Activated CD8-positive, alpha-beta T cell treated with anti-CD3 and anti-CD28 coated beads for 36 hours (primary cell): ENCODE measurements at regions not wholly inside any gene's neighbourhood (a gene's known extent, or its start where the extent isn't known, plus 50 kb on each side); places are given as distances from the start of the nearest gene placed in this dataset.

ENCODE experiments used
- ATAC-seq: fragments of 200-7000 bp; cut with Tn5 transposase; one replicate; pipeline ENCODE4 v1.10.0; 2021; ENCODE audit warnings: mild to moderate bottlenecking, moderate library complexity
- CTCF ChIA-PET: fragments of 350-600 bp; sonication (Branson Sonifier 250); formaldehyde crosslinking; loops from one replicate; lab custom pipeline; 2021; ENCODE audit warnings: antibody characterized with exemption; lab: Charles Lee
- POLR2A ChIA-PET: fragments of 350-600 bp; sonication (Branson Sonifier 250); formaldehyde crosslinking; loops from one replicate; lab custom pipeline; 2021; ENCODE audit warnings: antibody characterized with exemption; lab: Charles Lee
- DNase-seq: peaks from one replicate; pipeline ENCODE4 v3.0.0-alpha.2; 2020
- H3K27ac Mint-ChIP-seq: one replicate; pipeline ENCODE4 v1.8.0; 2021; ENCODE audit warnings: mild to moderate bottlenecking, mixed read lengths
- H3K27me3 Mint-ChIP-seq: one replicate; pipeline ENCODE4 v1.8.0; 2021; ENCODE audit warnings: mixed read lengths
- H3K36me3 Mint-ChIP-seq: one replicate; pipeline ENCODE4 v1.8.0; 2021; ENCODE audit warnings: low read depth, mixed read lengths
- H3K4me1 Mint-ChIP-seq: one replicate; pipeline ENCODE4 v1.8.0; 2021; ENCODE audit warnings: low read depth, mixed read lengths
- H3K4me3 Mint-ChIP-seq: one replicate; pipeline ENCODE4 v1.8.0; 2021; ENCODE audit warnings: mild to moderate bottlenecking, moderate library complexity, mixed read lengths
- H3K9me3 Mint-ChIP-seq: one replicate; pipeline ENCODE4 v1.8.0; 2021; ENCODE audit warnings: mixed read lengths
- intact Hi-C: fragments of 100-400 bp; cut with micrococcal nuclease; formaldehyde crosslinking; loops from one replicate; pipeline ENCODE4 v1.10.0; 2022
- TF ChIP-seq, protein P1 (sequence below): fragments of 200-600 bp; IDR thresholded peaks from one replicate; pipeline ENCODE4 v1.8.0; 2022; ENCODE audit warnings: antibody characterized with exemption, mild to moderate bottlenecking

DNA sequence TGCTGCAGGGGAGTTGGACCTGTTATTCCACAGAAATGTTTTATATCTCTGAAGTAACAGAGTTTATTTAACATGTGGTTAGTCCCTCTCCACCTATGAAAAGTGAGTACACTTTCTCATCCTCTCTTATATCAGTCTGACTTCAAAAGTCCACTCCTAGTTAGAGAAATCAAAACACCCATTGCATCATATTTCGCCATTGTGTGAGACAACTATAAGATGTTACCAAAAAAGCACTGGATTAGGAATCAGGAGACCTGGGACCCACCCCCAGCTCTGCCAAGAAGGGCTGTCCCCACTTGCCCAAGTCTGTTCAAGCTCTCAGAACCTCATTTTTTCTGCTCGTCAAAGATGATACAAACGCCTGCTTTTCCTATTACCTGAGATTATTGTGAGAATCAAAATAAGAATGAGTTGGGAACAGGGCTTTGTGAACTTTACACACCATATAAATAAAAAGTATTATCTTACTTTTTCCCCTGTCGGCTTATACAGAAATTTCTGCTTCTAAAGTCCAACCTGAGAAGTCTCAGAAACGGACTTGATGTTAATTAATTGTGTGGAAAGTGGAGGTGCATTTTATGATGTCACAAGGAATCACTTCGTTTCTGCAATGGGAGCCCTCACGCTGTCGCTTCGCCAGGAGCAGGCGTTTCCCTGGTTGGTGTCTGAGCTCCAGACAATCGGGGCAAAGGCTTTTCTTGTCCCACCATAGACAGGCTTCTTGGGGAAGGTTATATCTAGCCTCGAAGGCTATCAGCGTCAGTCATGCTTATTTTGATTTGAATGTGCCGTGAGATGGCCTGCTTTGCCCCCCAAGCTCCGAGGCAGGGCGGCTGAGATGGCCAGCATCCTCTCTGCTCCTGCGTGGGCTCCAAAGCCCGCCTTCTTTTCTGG lies 89.6 kb upstream of the ZNF516 start:
- H3K36me3 Mint-ChIP-seq = no peaks in the 10 kb centered on the region
- TF ChIP-seq, protein P1, sequence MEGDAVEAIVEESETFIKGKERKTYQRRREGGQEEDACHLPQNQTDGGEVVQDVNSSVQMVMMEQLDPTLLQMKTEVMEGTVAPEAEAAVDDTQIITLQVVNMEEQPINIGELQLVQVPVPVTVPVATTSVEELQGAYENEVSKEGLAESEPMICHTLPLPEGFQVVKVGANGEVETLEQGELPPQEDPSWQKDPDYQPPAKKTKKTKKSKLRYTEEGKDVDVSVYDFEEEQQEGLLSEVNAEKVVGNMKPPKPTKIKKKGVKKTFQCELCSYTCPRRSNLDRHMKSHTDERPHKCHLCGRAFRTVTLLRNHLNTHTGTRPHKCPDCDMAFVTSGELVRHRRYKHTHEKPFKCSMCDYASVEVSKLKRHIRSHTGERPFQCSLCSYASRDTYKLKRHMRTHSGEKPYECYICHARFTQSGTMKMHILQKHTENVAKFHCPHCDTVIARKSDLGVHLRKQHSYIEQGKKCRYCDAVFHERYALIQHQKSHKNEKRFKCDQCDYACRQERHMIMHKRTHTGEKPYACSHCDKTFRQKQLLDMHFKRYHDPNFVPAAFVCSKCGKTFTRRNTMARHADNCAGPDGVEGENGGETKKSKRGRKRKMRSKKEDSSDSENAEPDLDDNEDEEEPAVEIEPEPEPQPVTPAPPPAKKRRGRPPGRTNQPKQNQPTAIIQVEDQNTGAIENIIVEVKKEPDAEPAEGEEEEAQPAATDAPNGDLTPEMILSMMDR = no peak

DNA sequence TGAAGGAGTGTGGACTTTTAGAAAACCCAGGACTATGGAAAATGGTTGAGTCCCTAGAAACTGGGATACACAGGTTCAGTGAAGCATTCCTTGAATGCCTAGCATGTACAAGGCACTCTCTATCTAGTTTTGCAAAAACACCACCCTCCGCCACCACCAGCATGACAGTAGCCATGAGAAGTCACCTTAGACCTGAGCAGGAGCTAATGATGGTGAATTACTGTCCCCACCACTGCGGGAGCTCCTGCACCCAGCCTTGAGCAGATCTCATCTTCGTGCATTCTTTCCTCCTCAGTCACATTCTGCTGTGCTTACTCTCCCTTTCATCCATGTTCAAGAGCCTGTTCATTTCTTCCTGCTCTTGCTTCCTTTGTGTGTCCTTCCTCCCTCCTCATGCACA lies 86.2 kb upstream of the ZNF516 start:
- Mint-ChIP-seq H3K36me3 (no peaks in the 10 kb centered on the region), H3K27ac (no peak overlapping the region), H3K27me3 (peaks cover 10% of the 10 kb centered on the region), H3K9me3 (no peaks in the 10 kb centered on the region), H3K4me1 (no peaks in the 10 kb centered on the region), H3K4me3 (no peak overlapping the region)
- ATAC-seq (no peak), DNase-seq (no peak)
- ChIA-PET POLR2A (interaction anchor here (0.5 kb wide), 1 partner anchor 30 kb away, joined by 3 read pairs; no protein-coding TSS in a partner anchor), CTCF (no interaction called here)
- intact Hi-C loops = no loop called here
- TF ChIP-seq, protein P1 = no peak

More for the DNA sequence above, 89.6 kb upstream of the ZNF516 start:
- H3K27me3 Mint-ChIP-seq = peaks cover 9% of the 10 kb centered on the region
- peaks cover 6% of the 10 kb centered on the region for H3K4me1 Mint-ChIP-seq
- H3K4me3 Mint-ChIP-seq = no peak overlapping the region
- intact Hi-C loops = no loop called here
- H3K9me3 Mint-ChIP-seq = no peaks in the 10 kb centered on the region
- DNase-seq (no peak), ATAC-seq (no peak)
- ChIA-PET POLR2A (no interaction called here), CTCF (no interaction called here)
- no peak overlapping the region for H3K27ac Mint-ChIP-seq

- no peak overlapping the region for H3K27ac Mint-ChIP-seq
- H3K4me1 Mint-ChIP-seq = no peaks in the 10 kb centered on the region
- DNase-seq = no peak
- TF ChIP-seq, protein P1 = no peak
- ATAC-seq = no peak
- intact Hi-C loops = no loop called here
- no peak overlapping the region for H3K4me3 Mint-ChIP-seq
- ChIA-PET POLR2A (no interaction called here), CTCF (no interaction called here)
- no peaks in the 10 kb centered on the region for H3K9me3 Mint-ChIP-seq
- peaks cover 12% of the 10 kb centered on the region for H3K27me3 Mint-ChIP-seq
- H3K36me3 Mint-ChIP-seq = no peaks in the 10 kb centered on the region
These were observed 85.4 kb upstream of the ZNF516 start for GRCh38 chr18:76580288-76580962.

DNA sequence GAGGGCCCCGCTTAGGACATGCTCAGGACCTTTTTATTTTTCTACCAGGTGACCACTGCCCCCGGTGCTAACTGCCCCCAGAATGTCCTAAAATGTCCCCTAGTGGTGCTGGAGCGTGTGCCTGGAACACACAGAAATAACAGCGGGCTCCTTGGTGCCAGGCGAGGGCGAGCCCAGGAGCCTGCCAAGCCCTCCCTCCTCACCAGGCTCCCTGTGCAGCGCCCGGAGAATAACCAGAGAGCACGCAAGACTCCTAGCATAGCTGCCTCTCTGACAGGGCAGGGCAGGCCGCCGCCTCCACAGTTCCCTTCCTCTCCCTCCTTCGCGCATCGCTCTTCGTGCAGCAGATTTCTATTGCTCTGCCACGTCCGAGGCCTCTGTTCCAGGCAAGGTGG lies 84.3 kb upstream of the ZNF516 start:
- H3K4me3 Mint-ChIP-seq = no peak overlapping the region
- H3K27ac Mint-ChIP-seq = no peak overlapping the region
- DNase-seq (no peak), ATAC-seq (no peak)
- H3K36me3 Mint-ChIP-seq = no peaks in the 10 kb centered on the region
- TF ChIP-seq, protein P1 = no peak
- CTCF ChIA-PET = no interaction called here
- peaks cover 12% of the 10 kb centered on the region for H3K27me3 Mint-ChIP-seq
- intact Hi-C loops = no loop called here
- POLR2A ChIA-PET = no interaction called here
- no peaks in the 10 kb centered on the region for H3K9me3 Mint-ChIP-seq
- no peaks in the 10 kb centered on the region for H3K4me1 Mint-ChIP-seq
